Hepatocyte (in vitro differentiated cells): ENCODE measurements at regions not wholly inside any gene's neighbourhood (a gene's known extent, or its start where the extent isn't known, plus 50 kb on each side); places are given as distances from the start of the nearest gene placed in this dataset.

ENCODE experiments used
- DNase-seq: peaks from one replicate; pipeline ENCODE4 v3.0.0-alpha.2; 2016; ENCODE audit warnings: low spot score
- H2AFZ ChIP-seq: fragments of 200-600 bp; sonication (generic); 2 replicates; pipeline ENCODE4 v1.6.0; 2016; ENCODE audit warnings: antibody characterized with exemption, mild to moderate bottlenecking
- H3K27ac ChIP-seq: fragments of 200-600 bp; sonication (generic); 2 replicates; pipeline ENCODE4 v1.5.1; 2016; ENCODE audit warnings: mild to moderate bottlenecking
- H3K27me3 ChIP-seq: fragments of 200-600 bp; sonication (generic); 2 replicates; pipeline ENCODE4 v1.6.1; 2016
- H3K36me3 ChIP-seq: fragments of 200-600 bp; sonication (generic); replicated peaks from 2 replicates; pipeline ENCODE4 v1.5.1; 2016; ENCODE audit warnings: low read depth; ENCODE audit not compliant: insufficient read depth
- H3K4me1 ChIP-seq: fragments of 200-600 bp; sonication (generic); 2 replicates; pipeline ENCODE4 v1.5.1; 2016; ENCODE audit warnings: mild to moderate bottlenecking, moderate library complexity; ENCODE audit not compliant: insufficient read depth
- H3K4me2 ChIP-seq: fragments of 200-600 bp; sonication (generic); 2 replicates; pipeline ENCODE4 v1.6.0; 2016
- H3K4me3 ChIP-seq: fragments of 200-600 bp; sonication (generic); 2 replicates; pipeline ENCODE4 v1.5.1; 2016; ENCODE audit warnings: mild to moderate bottlenecking
- H3K79me2 ChIP-seq: fragments of 200-600 bp; sonication (generic); 2 replicates; pipeline ENCODE4 v1.6.0; 2017; ENCODE audit warnings: mild to moderate bottlenecking
- H3K9me2 ChIP-seq: fragments of 200-600 bp; sonication (generic); replicated peaks from 2 replicates; pipeline ENCODE4 v1.6.0; 2017; ENCODE audit warnings: mild to moderate bottlenecking; ENCODE audit not compliant: insufficient read depth
- H3K9me3 ChIP-seq: fragments of 200-600 bp; sonication (generic); 2 replicates; pipeline ENCODE4 v1.5.1; 2016; ENCODE audit warnings: low read depth, mild to moderate bottlenecking
- H4K20me1 ChIP-seq: fragments of 200-600 bp; sonication (generic); 2 replicates; pipeline ENCODE4 v1.6.0; 2016; ENCODE audit warnings: mild to moderate bottlenecking; ENCODE audit not compliant: insufficient read depth, poor library complexity, severe bottlenecking
- CTCF ChIP-seq: fragments of 200-600 bp; sonication (generic); IDR thresholded peaks from 2 replicates; pipeline ENCODE4 v1.5.1; 2016; ENCODE audit warnings: antibody characterized with exemption, mild to moderate bottlenecking; ENCODE audit not compliant: poor library complexity
- EZH2 ChIP-seq: fragments of 200-600 bp; sonication (generic); IDR thresholded peaks from 2 replicates; pipeline ENCODE4 v1.6.1; 2016; ENCODE audit warnings: antibody characterized with exemption, mild to moderate bottlenecking, borderline replicate concordance
- EZH2phosphoT487 ChIP-seq: fragments of 200-600 bp; sonication (generic); IDR thresholded peaks from one replicate; pipeline ENCODE4 v1.6.1; 2018; ENCODE audit warnings: antibody characterized with exemption, mild to moderate bottlenecking, low read depth, moderate library complexity; ENCODE audit not compliant: unreplicated experiment, severe bottlenecking
- WGBS: methylation state at CpG from one replicate; pipeline ENCODE4 v1.1.6; 2016; ENCODE audit warnings: low lambda C conversion rate; ENCODE audit errors: missing lambda C conversion rate; 5-methylcytosine and 5-hydroxymethylcytosine counted together

GRCh38 chr15:38745626-38746025 is 181.0 kb upstream of the RASGRP1 start:
- WGBS, result 78% methylated on average over 3 of the region's 3 CpGs
- Histone ChIP-seq H3K4me2 (no peak overlapping the region), H3K9me2 (no peaks in the 10 kb centered on the region), H3K9me3 (no peaks in the 10 kb centered on the region), H3K27me3 (no peaks in the 10 kb centered on the region), H3K27ac (no peak overlapping the region), H2AFZ (no peak overlapping the region), H4K20me1 (no peaks in the 10 kb centered on the region), H3K4me1 (no peaks in the 10 kb centered on the region), H3K79me2 (no peaks in the 10 kb centered on the region), H3K36me3 (no peaks in the 10 kb centered on the region), H3K4me3 (no peak overlapping the region)
- DNase-seq, result no peak
- no peak for TF ChIP-seq EZH2
- no peak for TF ChIP-seq CTCF
- TF ChIP-seq EZH2phosphoT487, result no peak

- Histone ChIP-seq H3K9me3 (no peaks in the 10 kb centered on the region), H3K27me3 (no peaks in the 10 kb centered on the region), H2AFZ (no peak overlapping the region), H3K27ac (no peak overlapping the region), H3K4me2 (no peak overlapping the region), H3K4me3 (no peak overlapping the region), H3K9me2 (no peaks in the 10 kb centered on the region), H3K4me1 (no peaks in the 10 kb centered on the region), H4K20me1 (no peaks in the 10 kb centered on the region), H3K79me2 (no peaks in the 10 kb centered on the region), H3K36me3 (no peaks in the 10 kb centered on the region)
- DNase-seq, result no peak
- 100% methylated on average over 1 of the region's 1 CpG for WGBS
- TF ChIP-seq EZH2phosphoT487 (no peak), EZH2 (no peak), CTCF (no peak)
Observed at GRCh38 chr15:38746211-38746610, 181.6 kb upstream of the RASGRP1 start.

GRCh38 chr15:38748710-38749109 is 184.1 kb upstream of the RASGRP1 start:
- Histone ChIP-seq H2AFZ (no peak overlapping the region), H4K20me1 (no peaks in the 10 kb centered on the region), H3K4me2 (no peak overlapping the region), H3K79me2 (no peaks in the 10 kb centered on the region), H3K9me2 (no peaks in the 10 kb centered on the region), H3K4me3 (no peak overlapping the region), H3K27ac (no peak overlapping the region), H3K9me3 (no peaks in the 10 kb centered on the region), H3K27me3 (no peaks in the 10 kb centered on the region), H3K4me1 (no peaks in the 10 kb centered on the region), H3K36me3 (no peaks in the 10 kb centered on the region)
- DNase-seq, result no peak
- TF ChIP-seq EZH2 (no peak), CTCF (no peak), EZH2phosphoT487 (no peak)
- WGBS, result 91% methylated on average over 2 of the region's 2 CpGs

- TF ChIP-seq EZH2 (no peak), CTCF (no peak), EZH2phosphoT487 (no peak)
- Histone ChIP-seq H3K79me2 (no peaks in the 10 kb centered on the region), H3K36me3 (no peaks in the 10 kb centered on the region), H3K9me3 (no peaks in the 10 kb centered on the region), H3K4me3 (no peak overlapping the region), H3K27me3 (no peaks in the 10 kb centered on the region), H3K27ac (no peak overlapping the region), H3K4me2 (no peak overlapping the region), H2AFZ (no peak overlapping the region), H3K4me1 (no peaks in the 10 kb centered on the region), H4K20me1 (no peaks in the 10 kb centered on the region), H3K9me2 (no peaks in the 10 kb centered on the region)
- no peak for DNase-seq
- WGBS, result 76% methylated on average over 5 of the region's 5 CpGs
Observed at GRCh38 chr15:38750786-38751185, 186.2 kb upstream of the RASGRP1 start.
